ENCODE measurements at regions not wholly inside any gene's neighbourhood (a gene's known extent, or its start where the extent isn't known, plus 50 kb on each side); places are given as distances from the start of the nearest gene placed in this dataset.

GRCh38 chrX:42422961-42423360 lies 355.0 kb downstream of the PPP1R2C start:
- H3K4me3 Mint-ChIP-seq, result no peak overlapping the region
- DNase-seq (ENCODE audit: low spot score in 2 of 2), result no peak
- H3K4me1 Mint-ChIP-seq, result no peaks in the 10 kb centered on the region
- ATAC-seq (ENCODE audit: low read depth), result no peak
- H3K27me3 Mint-ChIP-seq, result no peaks in the 10 kb centered on the region
- H3K9me3 Mint-ChIP-seq, result no peaks in the 10 kb centered on the region
- H3K27ac Mint-ChIP-seq, result no peak overlapping the region
- no peaks in the 10 kb centered on the region for H3K36me3 Mint-ChIP-seq

GRCh38 chrX:42420426-42420825 lies 357.5 kb downstream of the PPP1R2C start:
- Mint-ChIP-seq H3K4me3 (no peak overlapping the region), H3K9me3 (no peaks in the 10 kb centered on the region), H3K27ac (no peak overlapping the region), H3K4me1 (no peaks in the 10 kb centered on the region), H3K36me3 (no peaks in the 10 kb centered on the region), H3K27me3 (no peaks in the 10 kb centered on the region)
- DNase-seq (ENCODE audit: low spot score in 2 of 2) (no peak), ATAC-seq (ENCODE audit: low read depth) (no peak)

- Mint-ChIP-seq H3K36me3 (peaks cover 4% of the 10 kb centered on the region), H3K4me1 (no peaks in the 10 kb centered on the region), H3K27ac (no peak overlapping the region), H3K27me3 (no peaks in the 10 kb centered on the region), H3K4me3 (no peak overlapping the region), H3K9me3 (peaks cover 9% of the 10 kb centered on the region)
- ATAC-seq (ENCODE audit: low read depth), result no peak
- no peak for DNase-seq (ENCODE audit: low spot score in 2 of 2)
Measured at GRCh38 chrX:42415636-42416035, 362.3 kb downstream of the PPP1R2C start.

- Mint-ChIP-seq H3K27me3 (no peaks in the 10 kb centered on the region), H3K9me3 (peaks cover 13% of the 10 kb centered on the region), H3K36me3 (peaks cover 6% of the 10 kb centered on the region), H3K4me3 (no peak overlapping the region), H3K4me1 (no peaks in the 10 kb centered on the region), H3K27ac (no peak overlapping the region)
- ATAC-seq (ENCODE audit: low read depth) (no peak), DNase-seq (ENCODE audit: low spot score in 2 of 2) (no peak)
Measured at GRCh38 chrX:42414057-42414456, 363.9 kb downstream of the PPP1R2C start.

GRCh38 chrX:42399632-42400024 lies 378.3 kb downstream of the PPP1R2C start:
- Mint-ChIP-seq H3K9me3 (peaks cover 1% of the 10 kb centered on the region), H3K27me3 (no peaks in the 10 kb centered on the region), H3K4me1 (peaks cover 6% of the 10 kb centered on the region), H3K4me3 (no peak overlapping the region), H3K27ac (no peak overlapping the region), H3K36me3 (no peaks in the 10 kb centered on the region)
- ATAC-seq (ENCODE audit: low read depth), result no peak
- no peak for DNase-seq (ENCODE audit: low spot score in 2 of 2)

- DNase-seq (ENCODE audit: low spot score in 2 of 2) (no peak), ATAC-seq (ENCODE audit: low read depth) (no peak)
- no peaks in the 10 kb centered on the region for H3K27me3 Mint-ChIP-seq
- H3K9me3 Mint-ChIP-seq, result no peaks in the 10 kb centered on the region
- no peak overlapping the region for H3K27ac Mint-ChIP-seq
- H3K4me1 Mint-ChIP-seq, result peaks cover 6% of the 10 kb centered on the region
- no peak overlapping the region for H3K4me3 Mint-ChIP-seq
- H3K36me3 Mint-ChIP-seq, result no peaks in the 10 kb centered on the region
Measured at GRCh38 chrX:42398967-42399631, 378.9 kb downstream of the PPP1R2C start.

GRCh38 chrX:42396136-42396535 lies 381.8 kb downstream of the PPP1R2C start:
- Mint-ChIP-seq H3K9me3 (no peaks in the 10 kb centered on the region), H3K4me1 (peaks cover 6% of the 10 kb centered on the region), H3K36me3 (no peaks in the 10 kb centered on the region), H3K27me3 (no peaks in the 10 kb centered on the region), H3K4me3 (no peak overlapping the region), H3K27ac (no peak overlapping the region)
- DNase-seq (ENCODE audit: low spot score in 2 of 2) (no peak), ATAC-seq (ENCODE audit: low read depth) (no peak)

GRCh38 chrX:42392846-42393245 lies 385.1 kb downstream of the PPP1R2C start:
- Mint-ChIP-seq H3K27ac (no peak overlapping the region), H3K4me3 (no peak overlapping the region), H3K4me1 (peaks cover 2% of the 10 kb centered on the region), H3K9me3 (no peaks in the 10 kb centered on the region), H3K36me3 (no peaks in the 10 kb centered on the region), H3K27me3 (no peaks in the 10 kb centered on the region)
- ATAC-seq (ENCODE audit: low read depth) (no peak), DNase-seq (ENCODE audit: low spot score in 2 of 2) (no peak)

- H3K27ac Mint-ChIP-seq, result no peak overlapping the region
- DNase-seq (ENCODE audit: low spot score in 2 of 2) (no peak), ATAC-seq (ENCODE audit: low read depth) (no peak)
- no peaks in the 10 kb centered on the region for H3K36me3 Mint-ChIP-seq
- H3K4me3 Mint-ChIP-seq, result no peak overlapping the region
- peaks cover 1% of the 10 kb centered on the region for H3K27me3 Mint-ChIP-seq
- H3K9me3 Mint-ChIP-seq, result no peaks in the 10 kb centered on the region
- peaks cover 7% of the 10 kb centered on the region for H3K4me1 Mint-ChIP-seq
Measured at GRCh38 chrX:42386681-42387080, 391.3 kb downstream of the PPP1R2C start.

- Mint-ChIP-seq H3K4me1 (peaks cover 6% of the 10 kb centered on the region), H3K4me3 (no peak overlapping the region), H3K36me3 (no peaks in the 10 kb centered on the region), H3K9me3 (no peaks in the 10 kb centered on the region), H3K27me3 (peaks cover 1% of the 10 kb centered on the region), H3K27ac (no peak overlapping the region)
- DNase-seq (ENCODE audit: low spot score in 2 of 2) (no peak), ATAC-seq (ENCODE audit: low read depth) (no peak)
Measured at GRCh38 chrX:42385730-42386129, 392.2 kb downstream of the PPP1R2C start.

- ATAC-seq (ENCODE audit: low read depth), result no peak
- no peak for DNase-seq (ENCODE audit: low spot score in 2 of 2)
- H3K4me3 Mint-ChIP-seq, result no peak overlapping the region
- no peaks in the 10 kb centered on the region for H3K36me3 Mint-ChIP-seq
- H3K4me1 Mint-ChIP-seq, result peaks cover 5% of the 10 kb centered on the region
- peaks cover 1% of the 10 kb centered on the region for H3K27me3 Mint-ChIP-seq
- H3K9me3 Mint-ChIP-seq, result no peaks in the 10 kb centered on the region
- no peak overlapping the region for H3K27ac Mint-ChIP-seq
Measured at GRCh38 chrX:42384956-42385355, 393.0 kb downstream of the PPP1R2C start.

GRCh38 chrX:42378857-42379256 lies 399.1 kb downstream of the PPP1R2C start:
- H3K36me3 Mint-ChIP-seq, result no peaks in the 10 kb centered on the region
- no peak for DNase-seq (ENCODE audit: low spot score in 2 of 2)
- H3K9me3 Mint-ChIP-seq, result no peaks in the 10 kb centered on the region
- no peaks in the 10 kb centered on the region for H3K27me3 Mint-ChIP-seq
- no peak overlapping the region for H3K27ac Mint-ChIP-seq
- no peak for ATAC-seq (ENCODE audit: low read depth)
- no peak overlapping the region for H3K4me3 Mint-ChIP-seq
- no peaks in the 10 kb centered on the region for H3K4me1 Mint-ChIP-seq

GRCh38 chrX:42375086-42375485 lies 402.9 kb downstream of the PPP1R2C start:
- no peak for DNase-seq (ENCODE audit: low spot score in 2 of 2)
- H3K4me1 Mint-ChIP-seq, result no peaks in the 10 kb centered on the region

GRCh38 chrX:42366181-42366580 lies 411.8 kb downstream of the PPP1R2C start:
- H3K4me1 Mint-ChIP-seq, result no peaks in the 10 kb centered on the region
- ATAC-seq (ENCODE audit: low read depth) (no peak), DNase-seq (ENCODE audit: low spot score in 2 of 2) (no peak)
- H3K36me3 Mint-ChIP-seq, result no peaks in the 10 kb centered on the region
- no peak overlapping the region for H3K4me3 Mint-ChIP-seq
- H3K27ac Mint-ChIP-seq, result no peak overlapping the region
- no peaks in the 10 kb centered on the region for H3K27me3 Mint-ChIP-seq
- peaks cover 2% of the 10 kb centered on the region for H3K9me3 Mint-ChIP-seq

More at GRCh38 chrX:42375086-42375485, 402.9 kb downstream of the PPP1R2C start:
- no peak for ATAC-seq (ENCODE audit: low read depth)
- H3K9me3 Mint-ChIP-seq, result no peaks in the 10 kb centered on the region
- no peak overlapping the region for H3K27ac Mint-ChIP-seq
- no peaks in the 10 kb centered on the region for H3K27me3 Mint-ChIP-seq
- no peak overlapping the region for H3K4me3 Mint-ChIP-seq
- H3K36me3 Mint-ChIP-seq, result no peaks in the 10 kb centered on the region

- no peak for DNase-seq (ENCODE audit: low spot score in 2 of 2)
- Mint-ChIP-seq H3K27me3 (no peaks in the 10 kb centered on the region), H3K36me3 (no peaks in the 10 kb centered on the region), H3K9me3 (peaks cover 2% of the 10 kb centered on the region), H3K4me3 (no peak overlapping the region), H3K27ac (no peak overlapping the region), H3K4me1 (no peaks in the 10 kb centered on the region)
- no peak for ATAC-seq (ENCODE audit: low read depth)
Measured at GRCh38 chrX:42362219-42362618, 415.7 kb downstream of the PPP1R2C start.

Measured in memory B cell (primary cell).